ENCODE measurements at regions not wholly inside any gene's neighbourhood (a gene's known extent, or its start where the extent isn't known, plus 50 kb on each side); places are given as distances from the start of the nearest gene placed in this dataset.
A peak's percentile ranks its signal among the peaks of the same experiment; 100 is the strongest.

DNA sequence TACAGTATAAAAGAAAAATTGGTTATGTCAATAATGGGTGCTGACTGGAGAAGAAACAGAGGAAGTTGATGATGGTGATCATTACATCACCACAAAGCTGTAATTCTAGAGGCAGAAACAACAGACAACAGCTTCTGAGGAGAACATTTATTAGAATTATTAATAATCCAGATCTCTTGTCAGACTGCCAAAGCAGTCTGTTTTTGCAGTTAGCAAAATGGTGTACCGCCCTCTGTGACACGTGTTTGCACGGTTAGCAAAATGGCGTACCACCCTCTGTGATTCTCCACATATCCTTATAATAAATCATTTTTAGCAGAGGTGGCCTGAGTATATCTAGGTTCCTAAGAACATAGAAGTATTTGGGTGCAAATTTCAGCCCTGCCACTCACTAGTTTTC, 154.0 kb upstream of the TENT5D start:
- no peak for ATAC-seq (ENCODE audit: insufficient read depth, low FRiP score)
- H3K4me3 ChIP-seq: no peak overlapping the region
- no peaks in the 10 kb centered on the region for H3K36me3 ChIP-seq (ENCODE audit: control insufficient read depth in 4 of 4, insufficient read depth in 4 of 4, low read length in 4 of 4)
- TF ChIP-seq CTCF (IDR thresholded peaks at IDR 0.05; ENCODE audit: control extremely low read depth, extremely low read depth): no peak
- no peaks in the 10 kb centered on the region for H3K4me1 ChIP-seq (ENCODE audit: control insufficient read depth in 5 of 5, insufficient read depth in 5 of 5, low read length in 5 of 5)
- no peak overlapping the region for H3K9ac ChIP-seq (ENCODE audit: insufficient read depth in 1 of 2, low read length in 2 of 2)
- DNase-seq: no peak
- H3K27me3 ChIP-seq (ENCODE audit: control insufficient read depth in 3 of 3, insufficient read depth in 3 of 3, low read length in 2 of 3): no peaks in the 10 kb centered on the region
- 81 to 83% methylated on average over 4 of the region's 4 CpGs for WGBS, 2 donors
- H3K27ac ChIP-seq (ENCODE audit: low read depth in 1 of 2, low read length in 1 of 2): no peak overlapping the region
- no peaks in the 10 kb centered on the region for H3K9me3 ChIP-seq (ENCODE audit: control insufficient read depth in 4 of 4, insufficient read depth in 3 of 4, low read length in 3 of 4)

GRCh38 chrX:80266979-80267378, 153.3 kb upstream of the TENT5D start:
- no peaks in the 10 kb centered on the region for H3K36me3 ChIP-seq (ENCODE audit: control insufficient read depth in 4 of 4, insufficient read depth in 4 of 4, low read length in 4 of 4)
- H3K9me3 ChIP-seq (ENCODE audit: control insufficient read depth in 4 of 4, insufficient read depth in 3 of 4, low read length in 3 of 4): no peaks in the 10 kb centered on the region
- no peak overlapping the region for H3K9ac ChIP-seq (ENCODE audit: insufficient read depth in 1 of 2, low read length in 2 of 2)
- ATAC-seq (ENCODE audit: insufficient read depth, low FRiP score) (no peak), DNase-seq (peak in 1 of 3 donors; percentile 3)
- no peak overlapping the region for H3K27ac ChIP-seq (ENCODE audit: low read depth in 1 of 2, low read length in 1 of 2)
- H3K4me3 ChIP-seq: no peak overlapping the region
- no peaks in the 10 kb centered on the region for H3K4me1 ChIP-seq (ENCODE audit: control insufficient read depth in 5 of 5, insufficient read depth in 5 of 5, low read length in 5 of 5)
- H3K27me3 ChIP-seq (ENCODE audit: control insufficient read depth in 3 of 3, insufficient read depth in 3 of 3, low read length in 2 of 3): no peaks in the 10 kb centered on the region
- TF ChIP-seq CTCF (IDR thresholded peaks at IDR 0.05; ENCODE audit: control extremely low read depth, extremely low read depth): no peak

GRCh38 chrX:80267790-80268189, 152.5 kb upstream of the TENT5D start:
- TF ChIP-seq CTCF (IDR thresholded peaks at IDR 0.05; ENCODE audit: control extremely low read depth, extremely low read depth): no peak
- no peaks in the 10 kb centered on the region for H3K27me3 ChIP-seq (ENCODE audit: control insufficient read depth in 3 of 3, insufficient read depth in 3 of 3, low read length in 2 of 3)
- H3K36me3 ChIP-seq (ENCODE audit: control insufficient read depth in 4 of 4, insufficient read depth in 4 of 4, low read length in 4 of 4): no peaks in the 10 kb centered on the region
- H3K4me3 ChIP-seq: no peak overlapping the region
- H3K4me1 ChIP-seq (ENCODE audit: control insufficient read depth in 5 of 5, insufficient read depth in 5 of 5, low read length in 5 of 5): no peaks in the 10 kb centered on the region
- no peak for DNase-seq
- H3K9me3 ChIP-seq (ENCODE audit: control insufficient read depth in 4 of 4, insufficient read depth in 3 of 4, low read length in 3 of 4): no peaks in the 10 kb centered on the region
- 56 to 79% methylated on average over 1 of the region's 1 CpG for whole genome bisulfite sequencing, 2 donors
- ATAC-seq (ENCODE audit: insufficient read depth, low FRiP score): no peak
- H3K9ac ChIP-seq (ENCODE audit: insufficient read depth in 1 of 2, low read length in 2 of 2): no peak overlapping the region
- no peak overlapping the region for H3K27ac ChIP-seq (ENCODE audit: low read depth in 1 of 2, low read length in 1 of 2)

- WGBS, 2 donors: 61 to 87% methylated on average over 2 of the region's 2 CpGs
- H3K36me3 ChIP-seq (ENCODE audit: control insufficient read depth in 4 of 4, insufficient read depth in 4 of 4, low read length in 4 of 4): no peaks in the 10 kb centered on the region
Measured at GRCh38 chrX:80282535-80282934, 137.7 kb upstream of the TENT5D start.

More at GRCh38 chrX:80282535-80282934, 137.7 kb upstream of the TENT5D start:
- Histone ChIP-seq H3K27ac (ENCODE audit: low read depth in 1 of 2, low read length in 1 of 2) (no peak overlapping the region), H3K27me3 (ENCODE audit: control insufficient read depth in 3 of 3, insufficient read depth in 3 of 3, low read length in 2 of 3) (no peaks in the 10 kb centered on the region), H3K9me3 (ENCODE audit: control insufficient read depth in 4 of 4, insufficient read depth in 3 of 4, low read length in 3 of 4) (no peaks in the 10 kb centered on the region), H3K4me3 (no peak overlapping the region), H3K4me1 (ENCODE audit: control insufficient read depth in 5 of 5, insufficient read depth in 5 of 5, low read length in 5 of 5) (no peaks in the 10 kb centered on the region), H3K9ac (ENCODE audit: insufficient read depth in 1 of 2, low read length in 2 of 2) (no peak overlapping the region)
- DNase-seq (peak in 1 of 3 donors; percentile 0), ATAC-seq (ENCODE audit: insufficient read depth, low FRiP score) (no peak)
- TF ChIP-seq CTCF (IDR thresholded peaks at IDR 0.05; ENCODE audit: control extremely low read depth, extremely low read depth): no peak

All from lung (tissue), 11 donors.